K562 (cell line): ENCODE measurements at regions not wholly inside any gene's neighbourhood (a gene's known extent, or its start where the extent isn't known, plus 50 kb on each side); places are given as distances from the start of the nearest gene placed in this dataset.

Source experiments
- FOXA1 ChIP-seq: fragments of 450-650 bp; IDR thresholded peaks from 2 replicates; pipeline ENCODE4 v1.6.1; 2016; ENCODE audit warnings: mild to moderate bottlenecking, borderline replicate concordance
- HDAC6 ChIP-seq: IDR thresholded peaks from 2 replicates; pipeline ENCODE4 v1.6.1; 2012; ENCODE audit warnings: low read depth, mild to moderate bottlenecking, control low read depth, inconsistent platforms, low read length, moderate library complexity
- HMGN3 ChIP-seq: IDR thresholded peaks from 2 replicates; pipeline ENCODE4 v1.6.1; 2011; ENCODE audit warnings: borderline replicate concordance, low read depth, mild to moderate bottlenecking, mixed read lengths, low read length; ENCODE audit not compliant: insufficient read length; ENCODE audit errors: extremely low read depth
- ILF3 ChIP-seq: fragments of 450-650 bp; IDR thresholded peaks from 2 replicates; pipeline ENCODE4 v1.6.1; 2018; ENCODE audit warnings: antibody characterized with exemption, mild to moderate bottlenecking, moderate library complexity, borderline replicate concordance
- MYC ChIP-seq, 2 experiments: fragments of 250-450 bp in 1 of 2; sonication (Bioruptor Pico) in 1 of 2; IDR thresholded peaks; 2 replicates each; pipeline versions ENCODE4 v1.5.1 to v1.6.1; 2012 to 2021; ENCODE audit warnings: low read depth in 2 of 2, borderline replicate concordance in 1 of 2, improper control_type of control experiment in 1 of 2, low read length in 1 of 2, mild to moderate bottlenecking in 1 of 2, moderate library complexity in 1 of 2
- REST ChIP-seq, 2 experiments: fragments of 450-650 bp; formaldehyde crosslinking in 1 of 2; IDR thresholded peaks; 2 replicates each; pipeline versions ENCODE4 v1.4.0 to v1.6.1; 2014 to 2020; ENCODE audit warnings: mild to moderate bottlenecking in 2 of 2, borderline replicate concordance in 1 of 2, low read depth in 1 of 2

GRCh38 chr21:14290576-14290975 lies 74.6 kb downstream of the RBM11 start:
- TF ChIP-seq HDAC6 (no peak), HMGN3 (no peak), REST (IDR thresholded peaks at IDR 0.05; ENCODE audit: borderline replicate concordance) (no peak), REST (CRISPR knock-in tag; IDR thresholded peaks at IDR 0.05; ENCODE audit: low read depth) (no peak), ILF3 (no peak), FOXA1 (no peak), MYC (IDR thresholded peaks at IDR 0.05; ENCODE audit: low read depth, low read length) (no peak), MYC (CRISPR knock-in tag; IDR thresholded peaks at IDR 0.05; ENCODE audit: borderline replicate concordance, low read depth) (no peak)
